ENCODE measurements at regions not wholly inside any gene's neighbourhood (a gene's known extent, or its start where the extent isn't known, plus 50 kb on each side); places are given as distances from the start of the nearest gene placed in this dataset.

DNA sequence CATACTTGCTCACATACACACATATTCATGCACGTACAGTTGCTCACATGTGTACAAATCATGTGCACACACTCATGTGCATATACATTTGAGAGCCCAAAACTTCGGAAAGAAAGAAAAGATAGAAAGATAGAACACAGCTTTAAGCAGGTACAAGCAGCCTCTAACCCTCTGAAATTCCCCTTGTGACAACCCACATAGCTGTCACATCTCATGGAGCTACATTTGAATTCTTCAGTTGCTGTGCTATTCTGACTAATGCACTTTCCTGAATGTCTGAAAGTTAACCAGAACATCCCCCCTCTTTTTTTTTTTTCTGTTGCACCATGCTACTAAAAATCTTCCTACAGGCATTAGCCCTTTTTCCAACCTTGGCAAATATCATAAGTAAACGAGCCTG, 51.9 kb upstream of the KCNA5 start (continued):
- TF ChIP-seq YY1 (IDR thresholded peaks at IDR 0.05; ENCODE audit: extremely low read depth, insufficient replicate concordance, low read depth, low read length) (no peak), EZH2phosphoT487 (IDR thresholded peaks at IDR 0.05; ENCODE audit: borderline replicate concordance) (no peak), ZNF274 (IDR thresholded peaks at IDR 0.05; ENCODE audit: low read depth, low read length) (no peak), ELF1 (IDR thresholded peaks at IDR 0.05; ENCODE audit: borderline replicate concordance, low read depth) (no peak), SIN3A (IDR thresholded peaks at IDR 0.05; ENCODE audit: low read depth) (no peak), EZH2 (IDR thresholded peaks at IDR 0.05) (no peak), CEBPB (IDR thresholded peaks at IDR 0.05; ENCODE audit: low read depth) (no peak), POLR2A (IDR thresholded peaks at IDR 0.05; ENCODE audit: borderline replicate concordance, extremely low read depth, insufficient read depth, insufficient read length) (no peak), EGR1 (IDR thresholded peaks at IDR 0.05; ENCODE audit: low read depth) (no peak), TCF7L2 (IDR thresholded peaks at IDR 0.05; ENCODE audit: borderline replicate concordance, extremely low read depth, insufficient read depth, insufficient read length) (no peak)
- TF ChIP-seq, protein P1, sequence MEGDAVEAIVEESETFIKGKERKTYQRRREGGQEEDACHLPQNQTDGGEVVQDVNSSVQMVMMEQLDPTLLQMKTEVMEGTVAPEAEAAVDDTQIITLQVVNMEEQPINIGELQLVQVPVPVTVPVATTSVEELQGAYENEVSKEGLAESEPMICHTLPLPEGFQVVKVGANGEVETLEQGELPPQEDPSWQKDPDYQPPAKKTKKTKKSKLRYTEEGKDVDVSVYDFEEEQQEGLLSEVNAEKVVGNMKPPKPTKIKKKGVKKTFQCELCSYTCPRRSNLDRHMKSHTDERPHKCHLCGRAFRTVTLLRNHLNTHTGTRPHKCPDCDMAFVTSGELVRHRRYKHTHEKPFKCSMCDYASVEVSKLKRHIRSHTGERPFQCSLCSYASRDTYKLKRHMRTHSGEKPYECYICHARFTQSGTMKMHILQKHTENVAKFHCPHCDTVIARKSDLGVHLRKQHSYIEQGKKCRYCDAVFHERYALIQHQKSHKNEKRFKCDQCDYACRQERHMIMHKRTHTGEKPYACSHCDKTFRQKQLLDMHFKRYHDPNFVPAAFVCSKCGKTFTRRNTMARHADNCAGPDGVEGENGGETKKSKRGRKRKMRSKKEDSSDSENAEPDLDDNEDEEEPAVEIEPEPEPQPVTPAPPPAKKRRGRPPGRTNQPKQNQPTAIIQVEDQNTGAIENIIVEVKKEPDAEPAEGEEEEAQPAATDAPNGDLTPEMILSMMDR (IDR thresholded peaks at IDR 0.05 in 2 of 3, conservative IDR thresholded peaks at IDR 0.05 in 1 of 3; ENCODE audit: borderline replicate concordance in 1 of 3, insufficient read depth in 1 of 3, low read depth in 2 of 3, low read length in 2 of 3), result no peak
- TF ChIP-seq, protein P2, sequence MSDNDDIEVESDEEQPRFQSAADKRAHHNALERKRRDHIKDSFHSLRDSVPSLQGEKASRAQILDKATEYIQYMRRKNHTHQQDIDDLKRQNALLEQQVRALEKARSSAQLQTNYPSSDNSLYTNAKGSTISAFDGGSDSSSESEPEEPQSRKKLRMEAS (IDR thresholded peaks at IDR 0.05), result no peak

DNA sequence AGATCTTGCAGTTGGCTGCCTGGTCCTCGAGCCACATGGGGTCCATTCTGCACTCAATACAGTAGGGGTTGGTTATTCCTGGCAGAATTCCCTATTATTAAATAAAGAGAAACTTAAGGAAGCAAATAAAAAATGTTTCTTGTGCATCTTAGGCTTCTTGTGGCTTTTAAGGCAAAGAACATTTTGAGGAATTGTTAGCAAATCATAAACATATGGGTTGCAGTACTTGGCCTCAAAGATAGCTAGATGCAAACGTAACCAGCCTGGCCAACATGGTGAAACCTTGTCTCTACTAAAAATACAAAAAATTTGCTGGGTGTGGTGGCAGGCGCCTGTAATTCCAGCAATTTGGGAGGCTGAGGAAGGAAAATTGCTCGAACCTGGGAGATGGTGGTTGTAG, 50.8 kb upstream of the KCNA5 start:
- CTCF ChIA-PET, result no interaction called here
- peaks cover 91% of the 10 kb centered on the region for H3K27me3 ChIP-seq (ENCODE audit: insufficient read depth, low read length)
- BruUV-seq (replicated peaks), result no TSS peak

More for the DNA sequence above, 50.8 kb upstream of the KCNA5 start:
- Histone ChIP-seq H3K36me3 (ENCODE audit: control insufficient read depth in 1 of 2, insufficient read depth in 2 of 2, low read length in 2 of 2) (no peaks in the 10 kb centered on the region), H4K20me1 (ENCODE audit: insufficient read depth) (no peaks in the 10 kb centered on the region), H3K27ac (ENCODE audit: low read depth, low read length) (no peak overlapping the region), H3K4me3 (replicated peaks in 1 of 2; ENCODE audit: low read depth in 1 of 2, low read length in 2 of 2) (no peak overlapping the region), H3K9me2 (ENCODE audit: insufficient read depth) (no peaks in the 10 kb centered on the region), H3K4me2 (ENCODE audit: low read length) (no peak overlapping the region), H3K9me3 (ENCODE audit: control insufficient read depth in 1 of 2, insufficient read depth in 1 of 2, low read depth in 1 of 2, low read length in 2 of 2) (no peaks in the 10 kb centered on the region), H3K4me1 (ENCODE audit: control insufficient read depth in 1 of 2, insufficient read depth in 2 of 2, low read length in 2 of 2) (peaks cover 3 to 5% of the 10 kb centered on the region in 2 experiments; a peak in 3 of 4 replicates), H3K9ac (ENCODE audit: low read length) (no peak overlapping the region), H2AFZ (ENCODE audit: low read depth, low read length, poor library complexity, severe bottlenecking) (no peak overlapping the region), H3K79me2 (ENCODE audit: insufficient read depth, low read length) (no peaks in the 10 kb centered on the region)
- ATAC-seq (no peak), DNase-seq (ENCODE audit: low read depth, low spot score) (no peak)
- intact Hi-C loops (cut with micrococcal nuclease), result loop anchor here (5.0 kb wide), 1 partner anchor 121 kb away; no protein-coding TSS in a partner anchor
- RAD21 ChIA-PET (ENCODE audit: low non-redundant PET in 1 of 2, low total read pairs in 2 of 2, uncharacterized antibody in 2 of 2, unreplicated experiment in 2 of 2), result no interaction called here
- TF ChIP-seq, protein P1 (IDR thresholded peaks at IDR 0.05 in 2 of 3, conservative IDR thresholded peaks at IDR 0.05 in 1 of 3; ENCODE audit: borderline replicate concordance in 1 of 3, insufficient read depth in 1 of 3, low read depth in 2 of 3, low read length in 2 of 3), result no peak
- TF ChIP-seq ZNF274 (IDR thresholded peaks at IDR 0.05; ENCODE audit: low read depth, low read length) (no peak), TCF7L2 (IDR thresholded peaks at IDR 0.05; ENCODE audit: borderline replicate concordance, extremely low read depth, insufficient read depth, insufficient read length) (no peak), CEBPB (IDR thresholded peaks at IDR 0.05; ENCODE audit: low read depth) (no peak), SRF (IDR thresholded peaks at IDR 0.05; ENCODE audit: low read depth) (no peak), EZH2 (IDR thresholded peaks at IDR 0.05) (no peak), ELF1 (IDR thresholded peaks at IDR 0.05; ENCODE audit: borderline replicate concordance, low read depth) (no peak), JUND (IDR thresholded peaks at IDR 0.05) (no peak), FOSL1 (IDR thresholded peaks at IDR 0.05; ENCODE audit: low read depth) (no peak), ZFX (IDR thresholded peaks at IDR 0.05) (no peak), CBX3 (IDR thresholded peaks at IDR 0.05; ENCODE audit: low read depth) (no peak), YY1 (IDR thresholded peaks at IDR 0.05; ENCODE audit: extremely low read depth, insufficient replicate concordance, low read depth, low read length) (no peak)
- TF ChIP-seq, protein P2 (IDR thresholded peaks at IDR 0.05), result no peak
- TF ChIP-seq, protein P3, sequence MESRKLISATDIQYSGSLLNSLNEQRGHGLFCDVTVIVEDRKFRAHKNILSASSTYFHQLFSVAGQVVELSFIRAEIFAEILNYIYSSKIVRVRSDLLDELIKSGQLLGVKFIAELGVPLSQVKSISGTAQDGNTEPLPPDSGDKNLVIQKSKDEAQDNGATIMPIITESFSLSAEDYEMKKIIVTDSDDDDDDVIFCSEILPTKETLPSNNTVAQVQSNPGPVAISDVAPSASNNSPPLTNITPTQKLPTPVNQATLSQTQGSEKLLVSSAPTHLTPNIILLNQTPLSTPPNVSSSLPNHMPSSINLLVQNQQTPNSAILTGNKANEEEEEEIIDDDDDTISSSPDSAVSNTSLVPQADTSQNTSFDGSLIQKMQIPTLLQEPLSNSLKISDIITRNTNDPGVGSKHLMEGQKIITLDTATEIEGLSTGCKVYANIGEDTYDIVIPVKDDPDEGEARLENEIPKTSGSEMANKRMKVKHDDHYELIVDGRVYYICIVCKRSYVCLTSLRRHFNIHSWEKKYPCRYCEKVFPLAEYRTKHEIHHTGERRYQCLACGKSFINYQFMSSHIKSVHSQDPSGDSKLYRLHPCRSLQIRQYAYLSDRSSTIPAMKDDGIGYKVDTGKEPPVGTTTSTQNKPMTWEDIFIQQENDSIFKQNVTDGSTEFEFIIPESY (IDR thresholded peaks at IDR 0.05; ENCODE audit: extremely low read depth, insufficient replicate concordance, low read length), result no peak
- POLR2A ChIA-PET, result no interaction called here

Measured in HCT116 (cell line).